ENCODE measurements at regions not wholly inside any gene's neighbourhood (a gene's known extent, or its start where the extent isn't known, plus 50 kb on each side); places are given as distances from the start of the nearest gene placed in this dataset.

- Histone ChIP-seq H3K4me2 (ENCODE audit: low read length) (no peak overlapping the region), H3K27me3 (ENCODE audit: control insufficient read depth, insufficient read depth, low read length) (no peaks in the 10 kb centered on the region), H3K9me3 (replicated peaks; ENCODE audit: low read length) (no peaks in the 10 kb centered on the region), H3K4me1 (ENCODE audit: control insufficient read depth, insufficient read depth, low read length) (peaks cover 22% of the 10 kb centered on the region), H3K9ac (ENCODE audit: low read depth, low read length) (no peak overlapping the region), H3K4me3 (ENCODE audit: low read length) (no peak overlapping the region), H3K36me3 (ENCODE audit: insufficient read depth, low read length) (peaks cover 6% of the 10 kb centered on the region)
Observed at GRCh38 chr7:131002600-131002999, 268.6 kb upstream of the KLF14 start.

DNA sequence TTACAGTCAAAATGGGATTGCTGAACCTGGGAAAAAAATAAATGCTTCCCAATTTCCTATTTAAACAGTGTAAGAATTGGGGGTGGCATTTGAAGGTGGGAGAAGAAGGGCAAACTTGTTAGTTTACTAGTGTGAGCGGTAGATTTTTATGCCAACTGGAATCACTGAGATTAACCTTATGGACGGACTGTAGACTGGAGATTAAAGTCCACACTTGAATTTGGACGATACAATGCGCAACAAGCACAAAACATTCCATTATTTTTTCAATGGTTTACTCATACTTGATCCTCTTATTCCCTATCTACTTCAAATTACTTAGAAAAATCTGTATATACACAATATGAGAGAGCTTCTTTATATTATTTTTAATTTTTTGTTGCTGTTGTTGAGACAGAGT, 269.6 kb upstream of the KLF14 start:
- H3K9ac ChIP-seq (ENCODE audit: low read depth, low read length), result no peak overlapping the region
- peaks cover 6% of the 10 kb centered on the region for H3K36me3 ChIP-seq (ENCODE audit: insufficient read depth, low read length)
- no peaks in the 10 kb centered on the region for H3K27me3 ChIP-seq (ENCODE audit: control insufficient read depth, insufficient read depth, low read length)
- no peaks in the 10 kb centered on the region for H3K9me3 ChIP-seq (replicated peaks; ENCODE audit: low read length)
- no peak overlapping the region for H3K4me2 ChIP-seq (ENCODE audit: low read length)
- peaks cover 27% of the 10 kb centered on the region for H3K4me1 ChIP-seq (ENCODE audit: control insufficient read depth, insufficient read depth, low read length)
- no peak overlapping the region for H3K4me3 ChIP-seq (ENCODE audit: low read length)

- no peak overlapping the region for H3K4me2 ChIP-seq (ENCODE audit: low read length)
- peaks cover 27% of the 10 kb centered on the region for H3K4me1 ChIP-seq (ENCODE audit: control insufficient read depth, insufficient read depth, low read length)
- no peak overlapping the region for H3K9ac ChIP-seq (ENCODE audit: low read depth, low read length)
- no peak overlapping the region for H3K4me3 ChIP-seq (ENCODE audit: low read length)
- no peaks in the 10 kb centered on the region for H3K27me3 ChIP-seq (ENCODE audit: control insufficient read depth, insufficient read depth, low read length)
- H3K9me3 ChIP-seq (replicated peaks; ENCODE audit: low read length), result no peaks in the 10 kb centered on the region
- H3K36me3 ChIP-seq (ENCODE audit: insufficient read depth, low read length), result peaks cover 6% of the 10 kb centered on the region
Observed at GRCh38 chr7:131004371-131004770, 270.4 kb upstream of the KLF14 start.

DNA sequence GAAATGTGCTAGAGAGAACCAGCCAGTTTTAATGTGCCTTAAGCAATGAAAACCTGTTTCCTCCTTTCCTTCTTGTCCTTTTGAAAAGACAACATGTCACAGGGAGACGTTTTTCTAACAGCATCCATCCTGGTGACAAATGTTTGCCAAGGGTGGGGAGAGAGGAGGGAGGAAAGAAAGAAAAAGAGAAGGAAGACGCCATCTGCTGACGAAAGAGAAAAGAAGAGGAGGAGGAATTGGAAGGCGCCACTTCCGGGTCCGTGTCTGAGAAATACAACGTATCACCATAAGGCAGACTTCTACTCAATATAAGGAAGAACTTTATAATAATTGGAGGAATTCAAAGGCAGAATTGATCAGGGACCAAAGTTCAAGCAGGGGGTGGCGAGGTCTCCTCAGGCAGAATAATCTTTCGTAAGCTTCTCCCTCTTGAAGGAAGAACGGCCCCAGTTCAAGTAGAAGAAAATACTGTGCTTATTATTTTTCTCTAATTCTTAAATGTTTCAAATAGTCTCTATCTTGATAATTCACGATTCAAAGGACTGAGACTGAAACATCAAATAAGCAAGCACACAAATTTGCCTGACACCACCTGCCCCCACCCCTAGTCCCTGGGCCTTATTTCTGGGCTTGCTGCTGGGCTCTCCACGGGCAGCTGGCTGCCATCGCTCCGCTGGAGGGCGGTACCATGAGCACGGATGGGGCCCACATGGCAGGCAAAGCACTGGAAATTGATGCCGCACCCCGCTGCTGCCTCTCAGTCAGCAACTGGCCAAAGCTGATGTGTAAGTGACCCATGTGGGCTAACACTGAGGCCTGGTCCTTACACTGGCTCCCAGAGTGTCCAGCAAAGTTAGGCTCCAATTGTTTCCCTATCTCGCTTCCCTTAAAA, 273.7 kb upstream of the KLF14 start:
- peak overlapping the region; percentile 36 for H3K4me3 ChIP-seq (ENCODE audit: low read length)

DNA sequence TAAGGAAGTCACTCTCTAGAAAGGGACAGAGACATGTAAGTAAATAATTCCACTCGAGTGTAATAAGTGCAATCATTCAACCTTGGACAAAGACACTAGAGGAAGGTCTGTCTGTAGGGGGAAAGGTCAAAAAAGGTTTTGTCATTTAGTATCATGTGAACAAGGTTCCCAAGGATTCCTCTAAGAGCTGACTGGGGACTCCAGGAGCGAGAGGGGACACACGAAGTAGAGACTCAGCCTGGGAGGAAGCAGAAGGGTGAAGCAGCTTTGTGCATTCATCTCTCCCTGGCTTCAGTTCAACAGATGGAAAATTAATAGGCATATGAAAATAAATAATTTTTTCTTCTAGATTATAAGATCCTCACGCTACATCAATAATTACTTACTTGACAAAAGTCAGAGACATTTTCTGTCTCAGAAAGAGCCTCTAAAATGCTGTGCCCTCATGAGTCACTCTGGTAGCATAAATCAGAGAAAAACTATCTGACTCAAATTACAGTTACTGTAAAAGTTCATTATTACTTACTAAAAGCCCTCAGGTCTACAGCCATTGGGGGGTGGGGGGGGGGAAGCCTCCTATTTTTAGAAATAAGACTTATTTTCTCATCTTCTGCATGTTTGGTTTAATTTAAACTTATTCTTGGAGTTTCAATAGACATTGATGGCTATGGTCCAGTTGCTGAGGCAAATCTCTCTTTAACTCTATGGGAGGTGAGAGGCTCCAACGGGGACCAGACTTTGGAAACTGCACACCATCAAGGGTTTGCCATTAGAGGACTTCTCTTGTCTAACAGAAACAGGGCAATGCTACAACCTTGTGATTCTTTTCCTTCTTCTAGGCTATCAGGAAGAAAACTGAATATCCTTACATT, 275.1 kb upstream of the KLF14 start:
- Histone ChIP-seq H3K36me3 (ENCODE audit: insufficient read depth, low read length) (no peaks in the 10 kb centered on the region), H3K4me1 (ENCODE audit: control insufficient read depth, insufficient read depth, low read length) (peaks cover 68% of the 10 kb centered on the region), H3K27me3 (ENCODE audit: control insufficient read depth, insufficient read depth, low read length) (no peaks in the 10 kb centered on the region), H3K4me2 (ENCODE audit: low read length) (peak overlapping the region; percentile 71), H3K4me3 (ENCODE audit: low read length) (peak overlapping the region; percentile 40), H3K9me3 (replicated peaks; ENCODE audit: low read length) (no peaks in the 10 kb centered on the region), H3K9ac (ENCODE audit: low read depth, low read length) (peak overlapping the region; percentile 74)

More for the DNA sequence above, 273.7 kb upstream of the KLF14 start:
- no peaks in the 10 kb centered on the region for H3K27me3 ChIP-seq (ENCODE audit: control insufficient read depth, insufficient read depth, low read length)
- H3K4me1 ChIP-seq (ENCODE audit: control insufficient read depth, insufficient read depth, low read length), result peaks cover 59% of the 10 kb centered on the region
- H3K9me3 ChIP-seq (replicated peaks; ENCODE audit: low read length), result no peaks in the 10 kb centered on the region
- H3K36me3 ChIP-seq (ENCODE audit: insufficient read depth, low read length), result no peaks in the 10 kb centered on the region
- peak overlapping the region; percentile 74 for H3K9ac ChIP-seq (ENCODE audit: low read depth, low read length)
- peak overlapping the region; percentile 71 for H3K4me2 ChIP-seq (ENCODE audit: low read length)

GRCh38 chr7:131010029-131010716, 276.2 kb upstream of the KLF14 start:
- no peaks in the 10 kb centered on the region for H3K36me3 ChIP-seq (ENCODE audit: insufficient read depth, low read length)
- H3K4me1 ChIP-seq (ENCODE audit: control insufficient read depth, insufficient read depth, low read length), result peaks cover 71% of the 10 kb centered on the region
- no peaks in the 10 kb centered on the region for H3K9me3 ChIP-seq (replicated peaks; ENCODE audit: low read length)
- H3K9ac ChIP-seq (ENCODE audit: low read depth, low read length), result no peak overlapping the region
- H3K27me3 ChIP-seq (ENCODE audit: control insufficient read depth, insufficient read depth, low read length), result no peaks in the 10 kb centered on the region
- H3K4me2 ChIP-seq (ENCODE audit: low read length), result no peak overlapping the region
- H3K4me3 ChIP-seq (ENCODE audit: low read length), result no peak overlapping the region

GRCh38 chr7:131010717-131011431, 276.9 kb upstream of the KLF14 start:
- H3K9ac ChIP-seq (ENCODE audit: low read depth, low read length), result no peak overlapping the region

DNA sequence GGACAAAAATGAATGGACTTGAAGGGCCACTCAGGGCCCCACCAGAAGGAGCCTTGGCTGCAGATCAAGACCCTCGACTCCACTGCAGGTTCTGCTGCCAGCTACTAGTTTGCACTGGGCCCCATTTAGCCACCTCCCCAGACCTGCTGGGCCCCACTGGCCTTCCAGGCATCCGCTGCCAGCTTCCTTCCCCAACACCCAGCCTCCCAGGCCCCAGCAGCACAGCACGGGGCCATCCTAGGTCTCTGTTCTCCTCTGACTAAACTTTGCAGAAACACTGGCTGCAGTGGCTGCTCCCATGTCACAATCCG, 277.4 kb upstream of the KLF14 start:
- Histone ChIP-seq H3K9me3 (replicated peaks; ENCODE audit: low read length) (no peaks in the 10 kb centered on the region), H3K4me3 (ENCODE audit: low read length) (no peak overlapping the region), H3K36me3 (ENCODE audit: insufficient read depth, low read length) (no peaks in the 10 kb centered on the region), H3K4me1 (ENCODE audit: control insufficient read depth, insufficient read depth, low read length) (peaks cover 80% of the 10 kb centered on the region), H3K27me3 (ENCODE audit: control insufficient read depth, insufficient read depth, low read length) (no peaks in the 10 kb centered on the region), H3K9ac (ENCODE audit: low read depth, low read length) (peak overlapping the region; percentile 3), H3K4me2 (ENCODE audit: low read length) (peak overlapping the region; percentile 19)

More at GRCh38 chr7:131010717-131011431, 276.9 kb upstream of the KLF14 start:
- no peaks in the 10 kb centered on the region for H3K9me3 ChIP-seq (replicated peaks; ENCODE audit: low read length)
- H3K4me2 ChIP-seq (ENCODE audit: low read length), result peak overlapping the region; percentile 19
- H3K36me3 ChIP-seq (ENCODE audit: insufficient read depth, low read length), result no peaks in the 10 kb centered on the region
- no peak overlapping the region for H3K4me3 ChIP-seq (ENCODE audit: low read length)
- H3K27me3 ChIP-seq (ENCODE audit: control insufficient read depth, insufficient read depth, low read length), result no peaks in the 10 kb centered on the region
- peaks cover 78% of the 10 kb centered on the region for H3K4me1 ChIP-seq (ENCODE audit: control insufficient read depth, insufficient read depth, low read length)

- peak overlapping the region; percentile 47 for H3K4me3 ChIP-seq (ENCODE audit: low read length)
- peak overlapping the region; percentile 72 for H3K4me2 ChIP-seq (ENCODE audit: low read length)
- H3K9me3 ChIP-seq (replicated peaks; ENCODE audit: low read length), result no peaks in the 10 kb centered on the region
- no peaks in the 10 kb centered on the region for H3K36me3 ChIP-seq (ENCODE audit: insufficient read depth, low read length)
- H3K4me1 ChIP-seq (ENCODE audit: control insufficient read depth, insufficient read depth, low read length), result peaks cover 77% of the 10 kb centered on the region
- peak overlapping the region; percentile 64 for H3K9ac ChIP-seq (ENCODE audit: low read depth, low read length)
- H3K27me3 ChIP-seq (ENCODE audit: control insufficient read depth, insufficient read depth, low read length), result no peaks in the 10 kb centered on the region
Observed at GRCh38 chr7:131011976-131012375, 278.0 kb upstream of the KLF14 start.

GRCh38 chr7:131012477-131013031, 278.5 kb upstream of the KLF14 start:
- Histone ChIP-seq H3K27me3 (ENCODE audit: control insufficient read depth, insufficient read depth, low read length) (no peaks in the 10 kb centered on the region), H3K9ac (ENCODE audit: low read depth, low read length) (peak overlapping the region; percentile 64), H3K4me3 (ENCODE audit: low read length) (peak overlapping the region; percentile 47), H3K4me1 (ENCODE audit: control insufficient read depth, insufficient read depth, low read length) (peaks cover 72% of the 10 kb centered on the region), H3K4me2 (ENCODE audit: low read length) (peak overlapping the region; percentile 72), H3K9me3 (replicated peaks; ENCODE audit: low read length) (no peaks in the 10 kb centered on the region), H3K36me3 (ENCODE audit: insufficient read depth, low read length) (no peaks in the 10 kb centered on the region)

Data from skeletal muscle satellite cell (primary cell).